ENCODE measurements at regions not wholly inside any gene's neighbourhood (a gene's known extent, or its start where the extent isn't known, plus 50 kb on each side); places are given as distances from the start of the nearest gene placed in this dataset.

- peaks cover 0 to 2% of the 10 kb centered on the region in 2 experiments; a peak in 3 of 5 replicates for H3K9me3 Mint-ChIP-seq
- Histone ChIP-seq H2BK15ac (ENCODE audit: low read depth, low read length) (no peak overlapping the region), H3K4ac (ENCODE audit: low read depth, low read length) (no peak overlapping the region)
These were observed 277.5 kb upstream of the P2RY1 start for GRCh38 chr3:152557302-152557999.

More at GRCh38 chr3:152557302-152557999, 277.5 kb upstream of the P2RY1 start:
- Histone ChIP-seq H4K91ac (ENCODE audit: insufficient read length, low read depth, low read length) (no peak overlapping the region), H4K5ac (ENCODE audit: insufficient read length, low read depth, low read length) (no peak overlapping the region), H3K27me3 (ENCODE audit: insufficient read depth, low read length) (no peaks in the 10 kb centered on the region), H3K23me2 (ENCODE audit: insufficient read length, low read depth, low read length, poor library complexity, severe bottlenecking) (no peaks in the 10 kb centered on the region), H3K56ac (ENCODE audit: insufficient read length, low read depth, low read length) (no peak overlapping the region), H3K14ac (ENCODE audit: insufficient read depth, low read length) (no peak overlapping the region), H3K23ac (ENCODE audit: insufficient read length, low read depth, low read length) (no peak overlapping the region), H2AK5ac (ENCODE audit: insufficient read length, low read length) (no peak overlapping the region), H4K8ac (replicated peaks; ENCODE audit: insufficient read length, low read depth, low read length) (no peak overlapping the region), H3K4me1 (ENCODE audit: insufficient read depth, low read length) (no peaks in the 10 kb centered on the region), H2BK120ac (ENCODE audit: low read depth, low read length, poor library complexity, severe bottlenecking) (no peak overlapping the region), H3K27ac (ENCODE audit: insufficient read length, low read depth, low read length) (no peak overlapping the region), H3K9me3 (ENCODE audit: control insufficient read depth, low read depth, low read length) (no peaks in the 10 kb centered on the region), H2BK5ac (ENCODE audit: insufficient read length, low read length) (no peak overlapping the region), H4K20me1 (ENCODE audit: control insufficient read depth, insufficient read depth, insufficient read length) (no peaks in the 10 kb centered on the region), H3K79me2 (ENCODE audit: insufficient read depth, low read length) (no peaks in the 10 kb centered on the region), H2BK20ac (ENCODE audit: low read depth, low read length, poor library complexity, severe bottlenecking) (no peak overlapping the region), H3K79me1 (ENCODE audit: insufficient read depth, low read depth, low read length, poor library complexity, severe bottlenecking) (no peaks in the 10 kb centered on the region), H3K4me2 (ENCODE audit: insufficient read depth, insufficient read length, low read length) (no peak overlapping the region), H2BK12ac (ENCODE audit: insufficient read length, low read depth, low read length) (no peak overlapping the region), H2AFZ (ENCODE audit: low read length) (no peak overlapping the region), H3K18ac (ENCODE audit: insufficient read length, low read depth, low read length) (no peak overlapping the region), H3K9ac (ENCODE audit: extremely low read depth, insufficient read length, low read length) (no peak overlapping the region), H3T11ph (ENCODE audit: low read length) (no peak overlapping the region)
- WGBS (ENCODE audit: extremely low coverage, insufficient read length, low lambda C conversion rate), result no CpG with 5 or more reads among the region's 2 CpGs
- Mint-ChIP-seq H3K4me3 (no peak overlapping the region), H3K27ac (no peak overlapping the region), H3K27me3 (ENCODE audit: low read depth) (no peaks in the 10 kb centered on the region), H3K4me1 (no peaks in the 10 kb centered on the region), H3K36me3 (ENCODE audit: insufficient read depth in 1 of 3, low read depth in 3 of 3) (peaks cover 0 to 5% (median 3%) of the 10 kb centered on the region in 3 experiments; a peak in 4 of 7 replicates)
- TF ChIP-seq, protein P1, sequence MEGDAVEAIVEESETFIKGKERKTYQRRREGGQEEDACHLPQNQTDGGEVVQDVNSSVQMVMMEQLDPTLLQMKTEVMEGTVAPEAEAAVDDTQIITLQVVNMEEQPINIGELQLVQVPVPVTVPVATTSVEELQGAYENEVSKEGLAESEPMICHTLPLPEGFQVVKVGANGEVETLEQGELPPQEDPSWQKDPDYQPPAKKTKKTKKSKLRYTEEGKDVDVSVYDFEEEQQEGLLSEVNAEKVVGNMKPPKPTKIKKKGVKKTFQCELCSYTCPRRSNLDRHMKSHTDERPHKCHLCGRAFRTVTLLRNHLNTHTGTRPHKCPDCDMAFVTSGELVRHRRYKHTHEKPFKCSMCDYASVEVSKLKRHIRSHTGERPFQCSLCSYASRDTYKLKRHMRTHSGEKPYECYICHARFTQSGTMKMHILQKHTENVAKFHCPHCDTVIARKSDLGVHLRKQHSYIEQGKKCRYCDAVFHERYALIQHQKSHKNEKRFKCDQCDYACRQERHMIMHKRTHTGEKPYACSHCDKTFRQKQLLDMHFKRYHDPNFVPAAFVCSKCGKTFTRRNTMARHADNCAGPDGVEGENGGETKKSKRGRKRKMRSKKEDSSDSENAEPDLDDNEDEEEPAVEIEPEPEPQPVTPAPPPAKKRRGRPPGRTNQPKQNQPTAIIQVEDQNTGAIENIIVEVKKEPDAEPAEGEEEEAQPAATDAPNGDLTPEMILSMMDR (conservative IDR thresholded peaks at IDR 0.05), result no peak
- DNase-seq, result no peak

Data from H9 (cell line).